Naive thymus-derived CD4-positive, alpha-beta T cell (primary cell): ENCODE measurements at regions not wholly inside any gene's neighbourhood (a gene's known extent, or its start where the extent isn't known, plus 50 kb on each side); places are given as distances from the start of the nearest gene placed in this dataset.

Experiments
- ATAC-seq: fragments of 150-1000 bp; cut with Tn5 transposase; 2 replicates; pipeline ENCODE4 v1.10.0; 2021; ENCODE audit warnings: mild to moderate bottlenecking, moderate library complexity
- CTCF ChIA-PET: fragments of 350-600 bp; sonication (Branson Sonifier 250); formaldehyde crosslinking; loops from one replicate; lab custom pipeline; 2021; ENCODE audit warnings: antibody characterized with exemption; lab: Charles Lee
- POLR2A ChIA-PET: fragments of 350-600 bp; sonication (Branson Sonifier 250); formaldehyde crosslinking; loops from one replicate; lab custom pipeline; 2021; ENCODE audit warnings: antibody characterized with exemption, inconsistent platforms; lab: Charles Lee
- DNase-seq, 9 donors: peaks; one replicate each; pipeline versions ENCODE4 v3.0.0 to v3.0.0-alpha.2; 2020 to 2022; ENCODE audit warnings: mixed read lengths in 1 of 9
- H3K27ac ChIP-seq: one replicate; pipeline ENCODE4 v1.7.0; 2013; ENCODE audit warnings: mild to moderate bottlenecking, low read depth, low read length, moderate library complexity
- H3K27me3 ChIP-seq, 2 donors: one replicate each; pipeline ENCODE4 v1.7.0; 2013; ENCODE audit warnings: low read length in 2 of 2, mild to moderate bottlenecking in 2 of 2, moderate library complexity in 2 of 2; ENCODE audit not compliant: control insufficient read depth in 2 of 2, insufficient read depth in 2 of 2
- H3K36me3 ChIP-seq, 3 experiments: 1 replicate in 2 of 3; 2 replicates in 1 of 3; pipeline ENCODE4 v1.7.0; 2013; ENCODE audit warnings: low read length in 3 of 3, mild to moderate bottlenecking in 3 of 3, moderate library complexity in 1 of 3; ENCODE audit not compliant: insufficient read depth in 3 of 3, control insufficient read depth in 2 of 3
- H3K4me1 ChIP-seq, 2 donors: one replicate each; pipeline ENCODE4 v1.7.0; 2013; ENCODE audit warnings: low read length in 2 of 2, mild to moderate bottlenecking in 2 of 2, moderate library complexity in 1 of 2; ENCODE audit not compliant: control insufficient read depth in 2 of 2, insufficient read depth in 2 of 2
- H3K4me3 ChIP-seq: 2 replicates; pipeline ENCODE4 v1.7.0; 2013; ENCODE audit warnings: mild to moderate bottlenecking, low read length
- H3K9me3 ChIP-seq, 3 experiments: 1 replicate in 2 of 3; 2 replicates in 1 of 3; pipeline ENCODE4 v1.7.0; 2013; ENCODE audit warnings: low read length in 3 of 3; ENCODE audit not compliant: control insufficient read depth in 2 of 3
- H3K27ac Mint-ChIP-seq, 9 donors: one replicate each; pipeline ENCODE4 v1.8.0; 2020 to 2022; ENCODE audit warnings: mixed read lengths in 9 of 9, mild to moderate bottlenecking in 8 of 9, moderate library complexity in 5 of 9, inconsistent platforms in 2 of 9
- H3K27me3 Mint-ChIP-seq, 5 donors: one replicate each; pipeline ENCODE4 v1.8.0; 2021 to 2022; ENCODE audit warnings: mixed read lengths in 5 of 5, mild to moderate bottlenecking in 1 of 5
- H3K36me3 Mint-ChIP-seq, 5 donors: one replicate each; pipeline ENCODE4 v1.8.0; 2020 to 2022; ENCODE audit warnings: mixed read lengths in 5 of 5, mild to moderate bottlenecking in 3 of 5, inconsistent platforms in 1 of 5
- H3K4me1 Mint-ChIP-seq, 7 donors: one replicate each; pipeline ENCODE4 v1.8.0; 2020 to 2022; ENCODE audit warnings: mixed read lengths in 7 of 7, mild to moderate bottlenecking in 3 of 7, inconsistent platforms in 1 of 7
- H3K4me3 Mint-ChIP-seq, 10 donors: one replicate each; pipeline ENCODE4 v1.8.0; 2020 to 2022; ENCODE audit warnings: mild to moderate bottlenecking in 10 of 10, mixed read lengths in 10 of 10, moderate library complexity in 6 of 10, inconsistent platforms in 2 of 10
- H3K9me3 Mint-ChIP-seq, 11 donors: one replicate each; pipeline ENCODE4 v1.8.0; 2020 to 2022; ENCODE audit warnings: mixed read lengths in 11 of 11, mild to moderate bottlenecking in 4 of 11, inconsistent platforms in 1 of 11, moderate library complexity in 1 of 11
- intact Hi-C, 2 donors: fragments of 100-400 bp; cut with micrococcal nuclease; formaldehyde crosslinking; loops; one replicate each; pipeline ENCODE4 v1.15.1; 2023

GRCh38 chr4:174144106-174144505 is 139.4 kb downstream of the FBXO8 start:
- Mint-ChIP-seq H3K27me3 (peaks cover 13 to 47% (median 28%) of the 10 kb centered on the region in 5 donors), H3K27ac (no peak overlapping the region), H3K4me1 (no peaks in the 10 kb centered on the region), H3K36me3 (no peaks in the 10 kb centered on the region), H3K9me3 (peaks cover 0 to 1% (median 0%) of the 10 kb centered on the region in 11 donors), H3K4me3 (no peak overlapping the region)
- no peak for ATAC-seq
- Histone ChIP-seq H3K9me3 (no peaks in the 10 kb centered on the region), H3K27ac (no peak overlapping the region), H3K4me3 (no peak overlapping the region), H3K27me3 (no peaks in the 10 kb centered on the region), H3K36me3 (no peaks in the 10 kb centered on the region), H3K4me1 (no peaks in the 10 kb centered on the region)
- ChIA-PET CTCF (no interaction called here), POLR2A (no interaction called here)
- DNase-seq = no peak
- intact Hi-C loops = no loop called here

GRCh38 chr4:174141876-174142275 is 141.6 kb downstream of the FBXO8 start:
- ATAC-seq = no peak
- Histone ChIP-seq H3K27ac (no peak overlapping the region), H3K27me3 (no peaks in the 10 kb centered on the region), H3K9me3 (no peaks in the 10 kb centered on the region), H3K4me1 (no peaks in the 10 kb centered on the region), H3K36me3 (no peaks in the 10 kb centered on the region), H3K4me3 (no peak overlapping the region)
- Mint-ChIP-seq H3K4me1 (no peaks in the 10 kb centered on the region), H3K27ac (no peak overlapping the region), H3K27me3 (peaks cover 7 to 41% (median 24%) of the 10 kb centered on the region in 5 donors), H3K4me3 (no peak overlapping the region), H3K36me3 (no peaks in the 10 kb centered on the region), H3K9me3 (peaks cover 0 to 1% (median 0%) of the 10 kb centered on the region in 11 donors)
- DNase-seq = no peak
- POLR2A ChIA-PET = no interaction called here
- CTCF ChIA-PET = no interaction called here
- intact Hi-C loops = no loop called here

- ChIA-PET POLR2A (no interaction called here), CTCF (no interaction called here)
- H3K4me1 ChIP-seq = no peaks in the 10 kb centered on the region
- H3K27ac ChIP-seq = no peak overlapping the region
- Mint-ChIP-seq H3K36me3 (no peaks in the 10 kb centered on the region), H3K4me3 (no peak overlapping the region), H3K4me1 (peaks cover 0 to 4% (median 0%) of the 10 kb centered on the region in 7 donors), H3K9me3 (no peaks in the 10 kb centered on the region), H3K27me3 (peaks cover 0 to 23% (median 12%) of the 10 kb centered on the region in 5 donors), H3K27ac (no peak overlapping the region)
- no peaks in the 10 kb centered on the region for H3K27me3 ChIP-seq
- ATAC-seq (no peak), DNase-seq (no peak)
- no peaks in the 10 kb centered on the region for H3K36me3 ChIP-seq
- no peaks in the 10 kb centered on the region for H3K9me3 ChIP-seq
- no peak overlapping the region for H3K4me3 ChIP-seq
- intact Hi-C loops = no loop called here
Observed at GRCh38 chr4:174138616-174139015, 144.9 kb downstream of the FBXO8 start.

GRCh38 chr4:174137698-174138097 is 145.8 kb downstream of the FBXO8 start:
- H3K27me3 Mint-ChIP-seq = peaks cover 0 to 23% (median 12%) of the 10 kb centered on the region in 5 donors
- DNase-seq = no peak
- Histone ChIP-seq H3K9me3 (no peaks in the 10 kb centered on the region), H3K4me3 (no peak overlapping the region), H3K36me3 (no peaks in the 10 kb centered on the region), H3K27me3 (no peaks in the 10 kb centered on the region), H3K4me1 (no peaks in the 10 kb centered on the region), H3K27ac (no peak overlapping the region)
- H3K9me3 Mint-ChIP-seq = no peaks in the 10 kb centered on the region
- intact Hi-C loops = no loop called here
- no peak for ATAC-seq
- H3K36me3 Mint-ChIP-seq = no peaks in the 10 kb centered on the region
- ChIA-PET CTCF (no interaction called here), POLR2A (no interaction called here)
- no peak overlapping the region for H3K4me3 Mint-ChIP-seq
- peaks cover 0 to 4% (median 0%) of the 10 kb centered on the region in 7 donors for H3K4me1 Mint-ChIP-seq
- no peak overlapping the region for H3K27ac Mint-ChIP-seq

- H3K4me1 Mint-ChIP-seq = peaks cover 0 to 4% (median 0%) of the 10 kb centered on the region in 7 donors
- Histone ChIP-seq H3K4me1 (no peaks in the 10 kb centered on the region), H3K9me3 (no peaks in the 10 kb centered on the region), H3K4me3 (no peak overlapping the region), H3K27ac (no peak overlapping the region), H3K27me3 (no peaks in the 10 kb centered on the region), H3K36me3 (no peaks in the 10 kb centered on the region)
- ChIA-PET POLR2A (no interaction called here), CTCF (interaction anchor here (0.6 kb wide), 1 partner anchor 23 kb away, joined by 3 read pairs; no protein-coding TSS in a partner anchor)
- H3K36me3 Mint-ChIP-seq = no peaks in the 10 kb centered on the region
- intact Hi-C loops = no loop called here
- no peak for ATAC-seq
- no peak overlapping the region for H3K4me3 Mint-ChIP-seq
- H3K27ac Mint-ChIP-seq = no peak overlapping the region
- no peak for DNase-seq
- H3K9me3 Mint-ChIP-seq = no peaks in the 10 kb centered on the region
- peaks cover 0 to 27% (median 12%) of the 10 kb centered on the region in 5 donors for H3K27me3 Mint-ChIP-seq
Observed at GRCh38 chr4:174135936-174136406, 147.5 kb downstream of the FBXO8 start.

- Mint-ChIP-seq H3K9me3 (no peaks in the 10 kb centered on the region), H3K36me3 (no peaks in the 10 kb centered on the region), H3K27ac (no peak overlapping the region), H3K4me3 (no peak overlapping the region), H3K27me3 (peaks cover 0 to 31% (median 12%) of the 10 kb centered on the region in 5 donors), H3K4me1 (peaks cover 0 to 4% (median 0%) of the 10 kb centered on the region in 7 donors)
- no peaks in the 10 kb centered on the region for H3K27me3 ChIP-seq
- ChIA-PET CTCF (interaction anchor here (0.6 kb wide), 1 partner anchor 22 kb away, joined by 3 read pairs; no protein-coding TSS in a partner anchor), POLR2A (no interaction called here)
- DNase-seq (no peak), ATAC-seq (no peak)
- no peak overlapping the region for H3K27ac ChIP-seq
- no peaks in the 10 kb centered on the region for H3K9me3 ChIP-seq
- intact Hi-C loops = no loop called here
- H3K4me1 ChIP-seq = no peaks in the 10 kb centered on the region
- H3K36me3 ChIP-seq = no peaks in the 10 kb centered on the region
- H3K4me3 ChIP-seq = no peak overlapping the region
Observed at GRCh38 chr4:174135530-174135929, 147.9 kb downstream of the FBXO8 start.

- Histone ChIP-seq H3K36me3 (no peaks in the 10 kb centered on the region), H3K4me1 (no peaks in the 10 kb centered on the region), H3K27me3 (no peaks in the 10 kb centered on the region), H3K27ac (no peak overlapping the region), H3K4me3 (no peak overlapping the region), H3K9me3 (no peaks in the 10 kb centered on the region)
- intact Hi-C loops = no loop called here
- Mint-ChIP-seq H3K4me3 (no peak overlapping the region), H3K4me1 (peaks cover 0 to 4% (median 0%) of the 10 kb centered on the region in 7 donors), H3K27me3 (peaks cover 0 to 33% (median 17%) of the 10 kb centered on the region in 5 donors), H3K36me3 (no peaks in the 10 kb centered on the region), H3K9me3 (no peaks in the 10 kb centered on the region), H3K27ac (no peak overlapping the region)
- DNase-seq (no peak), ATAC-seq (no peak)
- POLR2A ChIA-PET = no interaction called here
- CTCF ChIA-PET = no interaction called here
Observed at GRCh38 chr4:174134361-174134760, 149.1 kb downstream of the FBXO8 start.
